ENCODE measurements at regions not wholly inside any gene's neighbourhood (a gene's known extent, or its start where the extent isn't known, plus 50 kb on each side); places are given as distances from the start of the nearest gene placed in this dataset.

GRCh38 chr4:153090181-153090580 lies 114.1 kb upstream of the TRIM2 start:
- peaks cover 6% of the 10 kb centered on the region for H3K9me3 Mint-ChIP-seq
- no peaks in the 10 kb centered on the region for H3K36me3 Mint-ChIP-seq (ENCODE audit: low read depth)
- TF ChIP-seq CTCF (IDR thresholded peaks at IDR 0.05), result no peak
- no peaks in the 10 kb centered on the region for H3K27me3 Mint-ChIP-seq (ENCODE audit: low read depth, poor library complexity)
- H3K4me3 Mint-ChIP-seq, result no peak overlapping the region
- peaks cover 28% of the 10 kb centered on the region for H3K4me1 Mint-ChIP-seq
- no peak overlapping the region for H3K27ac Mint-ChIP-seq
- DNase-seq, result no peak

- TF ChIP-seq CTCF (IDR thresholded peaks at IDR 0.05), result no peak
These were observed 113.4 kb upstream of the TRIM2 start for GRCh38 chr4:153090670-153091385.

GRCh38 chr4:153093396-153093795 lies 110.8 kb upstream of the TRIM2 start:
- peaks cover 6% of the 10 kb centered on the region for H3K9me3 Mint-ChIP-seq
- H3K36me3 Mint-ChIP-seq (ENCODE audit: low read depth), result no peaks in the 10 kb centered on the region
- no peak for DNase-seq
- no peak overlapping the region for H3K27ac Mint-ChIP-seq
- peaks cover 12% of the 10 kb centered on the region for H3K4me1 Mint-ChIP-seq
- no peak for TF ChIP-seq CTCF (IDR thresholded peaks at IDR 0.05)
- H3K27me3 Mint-ChIP-seq (ENCODE audit: low read depth, poor library complexity), result no peaks in the 10 kb centered on the region
- no peak overlapping the region for H3K4me3 Mint-ChIP-seq

More at GRCh38 chr4:153090670-153091385, 113.4 kb upstream of the TRIM2 start:
- Mint-ChIP-seq H3K4me1 (peaks cover 21% of the 10 kb centered on the region), H3K27ac (no peak overlapping the region), H3K36me3 (ENCODE audit: low read depth) (no peaks in the 10 kb centered on the region), H3K4me3 (no peak overlapping the region), H3K9me3 (peaks cover 6% of the 10 kb centered on the region), H3K27me3 (ENCODE audit: low read depth, poor library complexity) (no peaks in the 10 kb centered on the region)
- no peak for DNase-seq

- no peak for TF ChIP-seq CTCF (IDR thresholded peaks at IDR 0.05)
- H3K4me3 Mint-ChIP-seq, result no peak overlapping the region
- no peak overlapping the region for H3K27ac Mint-ChIP-seq
- DNase-seq, result no peak
- peaks cover 6% of the 10 kb centered on the region for H3K9me3 Mint-ChIP-seq
- no peaks in the 10 kb centered on the region for H3K27me3 Mint-ChIP-seq (ENCODE audit: low read depth, poor library complexity)
- peaks cover 12% of the 10 kb centered on the region for H3K4me1 Mint-ChIP-seq
- H3K36me3 Mint-ChIP-seq (ENCODE audit: low read depth), result no peaks in the 10 kb centered on the region
These were observed 110.4 kb upstream of the TRIM2 start for GRCh38 chr4:153093802-153094201.

- Mint-ChIP-seq H3K4me1 (peaks cover 12% of the 10 kb centered on the region), H3K4me3 (no peak overlapping the region), H3K9me3 (peaks cover 6% of the 10 kb centered on the region), H3K27ac (no peak overlapping the region), H3K27me3 (ENCODE audit: low read depth, poor library complexity) (no peaks in the 10 kb centered on the region), H3K36me3 (ENCODE audit: low read depth) (no peaks in the 10 kb centered on the region)
- no peak for TF ChIP-seq CTCF (IDR thresholded peaks at IDR 0.05)
- no peak for DNase-seq
These were observed 109.8 kb upstream of the TRIM2 start for GRCh38 chr4:153094435-153094834.

All from nephron progenitor cell (in vitro differentiated cells).